ENCODE measurements at regions not wholly inside any gene's neighbourhood (a gene's known extent, or its start where the extent isn't known, plus 50 kb on each side); places are given as distances from the start of the nearest gene placed in this dataset.

GRCh38 chr13:44160591-44161191 is 212.9 kb upstream of the SERP2 start:
- no peaks in the 10 kb centered on the region; the same call in 1 of the 2 replicates for H3K27me3 ChIP-seq (replicated peaks; ENCODE audit: control insufficient read depth, insufficient read depth, low read length)
- TF ChIP-seq CTCF (IDR thresholded peaks at IDR 0.05; ENCODE audit: insufficient read depth, low read length, poor library complexity, severe bottlenecking), result no peak
- no peak for DNase-seq (ENCODE audit: extremely low read depth, insufficient read length)
- no peak overlapping the region for H3K4me3 ChIP-seq (replicated peaks; ENCODE audit: low read depth, low read length)
- no peaks in the 10 kb centered on the region for H3K36me3 ChIP-seq (ENCODE audit: control insufficient read depth, insufficient read depth, low read length)

- no peaks in the 10 kb centered on the region for H3K36me3 ChIP-seq (ENCODE audit: control insufficient read depth, insufficient read depth, low read length)
- H3K4me3 ChIP-seq (replicated peaks; ENCODE audit: low read depth, low read length), result no peak overlapping the region
- no peak for TF ChIP-seq CTCF (IDR thresholded peaks at IDR 0.05; ENCODE audit: insufficient read depth, low read length, poor library complexity, severe bottlenecking)
- H3K27me3 ChIP-seq (replicated peaks; ENCODE audit: control insufficient read depth, insufficient read depth, low read length), result no peaks in the 10 kb centered on the region; the same call in 1 of the 2 replicates
- DNase-seq (ENCODE audit: extremely low read depth, insufficient read length), result no peak
These were observed 210.5 kb upstream of the SERP2 start for GRCh38 chr13:44163108-44163507.

- no peaks in the 10 kb centered on the region; the same call in 1 of the 2 replicates for H3K27me3 ChIP-seq (replicated peaks; ENCODE audit: control insufficient read depth, insufficient read depth, low read length)
- no peak for DNase-seq (ENCODE audit: extremely low read depth, insufficient read length)
- no peak overlapping the region for H3K4me3 ChIP-seq (replicated peaks; ENCODE audit: low read depth, low read length)
- no peaks in the 10 kb centered on the region for H3K36me3 ChIP-seq (ENCODE audit: control insufficient read depth, insufficient read depth, low read length)
- TF ChIP-seq CTCF (IDR thresholded peaks at IDR 0.05; ENCODE audit: insufficient read depth, low read length, poor library complexity, severe bottlenecking), result no peak
These were observed 208.3 kb upstream of the SERP2 start for GRCh38 chr13:44165221-44165888.

GRCh38 chr13:44165889-44166496 is 207.6 kb upstream of the SERP2 start:
- Histone ChIP-seq H3K27me3 (replicated peaks; ENCODE audit: control insufficient read depth, insufficient read depth, low read length) (no peaks in the 10 kb centered on the region; the same call in 1 of the 2 replicates), H3K36me3 (ENCODE audit: control insufficient read depth, insufficient read depth, low read length) (no peaks in the 10 kb centered on the region), H3K4me3 (replicated peaks; ENCODE audit: low read depth, low read length) (no peak overlapping the region)
- no peak for TF ChIP-seq CTCF (IDR thresholded peaks at IDR 0.05; ENCODE audit: insufficient read depth, low read length, poor library complexity, severe bottlenecking)
- DNase-seq (ENCODE audit: extremely low read depth, insufficient read length), result no peak

GRCh38 chr13:44169018-44169911 is 204.4 kb upstream of the SERP2 start:
- H3K36me3 ChIP-seq (ENCODE audit: control insufficient read depth, insufficient read depth, low read length), result no peaks in the 10 kb centered on the region
- H3K4me3 ChIP-seq (replicated peaks; ENCODE audit: low read depth, low read length), result no peak overlapping the region
- no peaks in the 10 kb centered on the region; the same call in 1 of the 2 replicates for H3K27me3 ChIP-seq (replicated peaks; ENCODE audit: control insufficient read depth, insufficient read depth, low read length)
- no peak for TF ChIP-seq CTCF (IDR thresholded peaks at IDR 0.05; ENCODE audit: insufficient read depth, low read length, poor library complexity, severe bottlenecking)
- DNase-seq (ENCODE audit: extremely low read depth, insufficient read length), result no peak

Data from GM06990 (cell line).